ENCODE measurements at regions not wholly inside any gene's neighbourhood (a gene's known extent, or its start where the extent isn't known, plus 50 kb on each side); places are given as distances from the start of the nearest gene placed in this dataset.
A peak's percentile ranks its signal among the peaks of the same experiment; 100 is the strongest.

- peak; percentile 78 for DNase-seq (ENCODE audit: low read depth)
- TF ChIP-seq CTCF (conservative IDR thresholded peaks at IDR 0.05; ENCODE audit: low read depth, low read length), result no peak
- H3K4me3 ChIP-seq (ENCODE audit: low read depth, low read length), result no peak overlapping the region
Observed at GRCh38 chr10:110411047-110411410, 86.7 kb upstream of the DUSP5 start.

- TF ChIP-seq CTCF (conservative IDR thresholded peaks at IDR 0.05; ENCODE audit: low read depth, low read length), result no peak
- no peak overlapping the region for H3K4me3 ChIP-seq (ENCODE audit: low read depth, low read length)
- peak; percentile 90 for DNase-seq (ENCODE audit: low read depth)
Observed at GRCh38 chr10:110413049-110413783, 84.5 kb upstream of the DUSP5 start.

GRCh38 chr10:110413903-110414547 is 83.7 kb upstream of the DUSP5 start:
- DNase-seq (ENCODE audit: low read depth), result peak; percentile 67
- H3K4me3 ChIP-seq (ENCODE audit: low read depth, low read length), result no peak overlapping the region
- no peak for TF ChIP-seq CTCF (conservative IDR thresholded peaks at IDR 0.05; ENCODE audit: low read depth, low read length)

GRCh38 chr10:110414548-110415309 is 83.0 kb upstream of the DUSP5 start:
- H3K4me3 ChIP-seq (ENCODE audit: low read depth, low read length), result no peak overlapping the region
- no peak for TF ChIP-seq CTCF (conservative IDR thresholded peaks at IDR 0.05; ENCODE audit: low read depth, low read length)
- DNase-seq (ENCODE audit: low read depth), result peak; percentile 69

- H3K4me3 ChIP-seq (ENCODE audit: low read depth, low read length), result no peak overlapping the region
- no peak for DNase-seq (ENCODE audit: low read depth)
- TF ChIP-seq CTCF (conservative IDR thresholded peaks at IDR 0.05; ENCODE audit: low read depth, low read length), result no peak
Observed at GRCh38 chr10:110415809-110416208, 81.9 kb upstream of the DUSP5 start.

GRCh38 chr10:110416776-110417711 is 80.7 kb upstream of the DUSP5 start:
- TF ChIP-seq CTCF (conservative IDR thresholded peaks at IDR 0.05; ENCODE audit: low read depth, low read length), result no peak
- no peak for DNase-seq (ENCODE audit: low read depth)
- no peak overlapping the region for H3K4me3 ChIP-seq (ENCODE audit: low read depth, low read length)

All from choroid plexus epithelial cell (primary cell).